Esophagus muscularis mucosa (tissue), 3 donors: ENCODE measurements at regions not wholly inside any gene's neighbourhood (a gene's known extent, or its start where the extent isn't known, plus 50 kb on each side); places are given as distances from the start of the nearest gene placed in this dataset.

Experiments used
- POLR2A ChIP-seq: fragments of 450-650 bp; IDR thresholded peaks from one replicate; pipeline ENCODE4 v1.6.1; 2017; ENCODE audit warnings: antibody characterized with exemption, moderate library complexity, mild to moderate bottlenecking, low read depth
- TF ChIP-seq, protein P1 (sequence below), 3 experiments: fragments of 200-600 bp in 2 of 3; fragments of 450-650 bp in 1 of 3; sonication (generic) in 2 of 3; IDR thresholded peaks; one replicate each; pipeline ENCODE4 v1.5.1; 2017 to 2019; ENCODE audit warnings: antibody characterized with exemption in 3 of 3, mild to moderate bottlenecking in 2 of 3, moderate library complexity in 1 of 3

GRCh38 chr12:97924122-97924521, 461.5 kb downstream of the RMST start:
- TF ChIP-seq, protein P1, sequence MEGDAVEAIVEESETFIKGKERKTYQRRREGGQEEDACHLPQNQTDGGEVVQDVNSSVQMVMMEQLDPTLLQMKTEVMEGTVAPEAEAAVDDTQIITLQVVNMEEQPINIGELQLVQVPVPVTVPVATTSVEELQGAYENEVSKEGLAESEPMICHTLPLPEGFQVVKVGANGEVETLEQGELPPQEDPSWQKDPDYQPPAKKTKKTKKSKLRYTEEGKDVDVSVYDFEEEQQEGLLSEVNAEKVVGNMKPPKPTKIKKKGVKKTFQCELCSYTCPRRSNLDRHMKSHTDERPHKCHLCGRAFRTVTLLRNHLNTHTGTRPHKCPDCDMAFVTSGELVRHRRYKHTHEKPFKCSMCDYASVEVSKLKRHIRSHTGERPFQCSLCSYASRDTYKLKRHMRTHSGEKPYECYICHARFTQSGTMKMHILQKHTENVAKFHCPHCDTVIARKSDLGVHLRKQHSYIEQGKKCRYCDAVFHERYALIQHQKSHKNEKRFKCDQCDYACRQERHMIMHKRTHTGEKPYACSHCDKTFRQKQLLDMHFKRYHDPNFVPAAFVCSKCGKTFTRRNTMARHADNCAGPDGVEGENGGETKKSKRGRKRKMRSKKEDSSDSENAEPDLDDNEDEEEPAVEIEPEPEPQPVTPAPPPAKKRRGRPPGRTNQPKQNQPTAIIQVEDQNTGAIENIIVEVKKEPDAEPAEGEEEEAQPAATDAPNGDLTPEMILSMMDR (IDR thresholded peaks at IDR 0.05) = no peak
- TF ChIP-seq POLR2A = no peak
